Liver (tissue), 3 donors: ENCODE measurements at regions not wholly inside any gene's neighbourhood (a gene's known extent, or its start where the extent isn't known, plus 50 kb on each side); places are given as distances from the start of the nearest gene placed in this dataset.

Source experiments
- ATF3 ChIP-seq: IDR thresholded peaks from 2 replicates; pipeline ENCODE4 v1.6.1; 2016; ENCODE audit warnings: antibody characterized with exemption
- CTCF ChIP-seq: fragments of 150-350 bp; IDR thresholded peaks from 2 replicates; pipeline ENCODE4 v1.5.1; 2017; ENCODE audit warnings: improper control_type of control experiment, low read depth, low read length; ENCODE audit not compliant: missing input control
- EGR1 ChIP-seq, 2 donors: IDR thresholded peaks; 2 replicates each; pipeline ENCODE4 v1.6.1; 2016 to 2018; ENCODE audit warnings: antibody characterized with exemption in 2 of 2, low read depth in 2 of 2
- GABPA ChIP-seq, 2 donors: IDR thresholded peaks in 1 of 2; conservative IDR thresholded peaks in 1 of 2; 2 replicates each; pipeline ENCODE4 v1.6.1; 2016; ENCODE audit warnings: antibody characterized with exemption in 2 of 2, mild to moderate bottlenecking in 1 of 2, moderate library complexity in 1 of 2
- HNF4A ChIP-seq, 2 donors: conservative IDR thresholded peaks; 2 replicates each; pipeline ENCODE4 v1.6.1; 2016; ENCODE audit warnings: antibody characterized with exemption in 2 of 2, mild to moderate bottlenecking in 2 of 2
- HNF4G ChIP-seq: IDR thresholded peaks from 2 replicates; pipeline ENCODE4 v1.6.1; 2016; ENCODE audit warnings: antibody characterized with exemption
- JUND ChIP-seq, 2 donors: IDR thresholded peaks; 2 replicates each; pipeline ENCODE4 v1.6.1; 2016; ENCODE audit warnings: antibody characterized with exemption in 2 of 2
- RAD21 ChIP-seq, 2 donors: IDR thresholded peaks; 2 replicates each; pipeline ENCODE4 v1.6.1; 2016; ENCODE audit warnings: antibody characterized with exemption in 2 of 2, mild to moderate bottlenecking in 2 of 2
- RXRA ChIP-seq, 2 donors: IDR thresholded peaks; 2 replicates each; pipeline ENCODE4 v1.6.1; 2017 to 2018; ENCODE audit warnings: antibody characterized with exemption in 2 of 2, mild to moderate bottlenecking in 1 of 2
- TAF1 ChIP-seq: conservative IDR thresholded peaks from 2 replicates; pipeline ENCODE4 v1.6.1; 2016; ENCODE audit warnings: antibody characterized with exemption, mild to moderate bottlenecking
- TF ChIP-seq, protein P1 (sequence below): IDR thresholded peaks from 2 replicates; pipeline ENCODE4 v1.6.1; 2016; ENCODE audit warnings: antibody characterized with exemption, mild to moderate bottlenecking
- TF ChIP-seq, protein P2 (sequence below): IDR thresholded peaks from 2 replicates; pipeline ENCODE4 v1.6.1; 2016; ENCODE audit warnings: antibody characterized with exemption
- donor health status: healthy.
- donor health status: healthy.

DNA sequence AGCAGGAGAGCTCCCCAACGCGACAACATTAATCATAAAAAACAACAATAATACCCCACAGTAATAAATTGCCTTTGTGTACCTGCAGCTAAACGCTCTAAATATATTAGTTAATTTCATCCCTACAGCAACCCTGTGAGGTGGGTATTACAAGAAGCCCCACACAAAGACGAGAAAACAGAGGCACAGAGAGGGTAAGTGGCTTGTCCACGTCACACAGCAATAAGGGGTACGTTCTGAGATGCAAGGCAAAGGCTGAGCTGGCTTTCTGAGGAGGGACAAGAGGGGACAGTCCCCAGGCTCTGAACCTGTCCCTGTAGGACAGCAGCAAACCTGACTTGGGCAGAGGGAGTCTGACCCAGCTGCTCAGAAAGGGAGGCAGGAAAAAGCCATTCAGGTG lies 78.2 kb downstream of the NCOR2 start:
- no peak for TF ChIP-seq CTCF
- no peak for TF ChIP-seq RAD21 (IDR thresholded peaks at IDR 0.05)
- no peak for TF ChIP-seq TAF1
- TF ChIP-seq JUND (IDR thresholded peaks at IDR 0.05): no peak
- TF ChIP-seq ATF3: no peak
- TF ChIP-seq RXRA (IDR thresholded peaks at IDR 0.05): no peak
- TF ChIP-seq HNF4G: no peak
- TF ChIP-seq, protein P1, sequence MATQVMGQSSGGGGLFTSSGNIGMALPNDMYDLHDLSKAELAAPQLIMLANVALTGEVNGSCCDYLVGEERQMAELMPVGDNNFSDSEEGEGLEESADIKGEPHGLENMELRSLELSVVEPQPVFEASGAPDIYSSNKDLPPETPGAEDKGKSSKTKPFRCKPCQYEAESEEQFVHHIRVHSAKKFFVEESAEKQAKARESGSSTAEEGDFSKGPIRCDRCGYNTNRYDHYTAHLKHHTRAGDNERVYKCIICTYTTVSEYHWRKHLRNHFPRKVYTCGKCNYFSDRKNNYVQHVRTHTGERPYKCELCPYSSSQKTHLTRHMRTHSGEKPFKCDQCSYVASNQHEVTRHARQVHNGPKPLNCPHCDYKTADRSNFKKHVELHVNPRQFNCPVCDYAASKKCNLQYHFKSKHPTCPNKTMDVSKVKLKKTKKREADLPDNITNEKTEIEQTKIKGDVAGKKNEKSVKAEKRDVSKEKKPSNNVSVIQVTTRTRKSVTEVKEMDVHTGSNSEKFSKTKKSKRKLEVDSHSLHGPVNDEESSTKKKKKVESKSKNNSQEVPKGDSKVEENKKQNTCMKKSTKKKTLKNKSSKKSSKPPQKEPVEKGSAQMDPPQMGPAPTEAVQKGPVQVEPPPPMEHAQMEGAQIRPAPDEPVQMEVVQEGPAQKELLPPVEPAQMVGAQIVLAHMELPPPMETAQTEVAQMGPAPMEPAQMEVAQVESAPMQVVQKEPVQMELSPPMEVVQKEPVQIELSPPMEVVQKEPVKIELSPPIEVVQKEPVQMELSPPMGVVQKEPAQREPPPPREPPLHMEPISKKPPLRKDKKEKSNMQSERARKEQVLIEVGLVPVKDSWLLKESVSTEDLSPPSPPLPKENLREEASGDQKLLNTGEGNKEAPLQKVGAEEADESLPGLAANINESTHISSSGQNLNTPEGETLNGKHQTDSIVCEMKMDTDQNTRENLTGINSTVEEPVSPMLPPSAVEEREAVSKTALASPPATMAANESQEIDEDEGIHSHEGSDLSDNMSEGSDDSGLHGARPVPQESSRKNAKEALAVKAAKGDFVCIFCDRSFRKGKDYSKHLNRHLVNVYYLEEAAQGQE: no peak
- TF ChIP-seq GABPA (IDR thresholded peaks at IDR 0.05 in 1 of 2, conservative IDR thresholded peaks at IDR 0.05 in 1 of 2): no peak
- TF ChIP-seq, protein P2, sequence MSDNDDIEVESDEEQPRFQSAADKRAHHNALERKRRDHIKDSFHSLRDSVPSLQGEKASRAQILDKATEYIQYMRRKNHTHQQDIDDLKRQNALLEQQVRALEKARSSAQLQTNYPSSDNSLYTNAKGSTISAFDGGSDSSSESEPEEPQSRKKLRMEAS: no peak
- TF ChIP-seq EGR1 (IDR thresholded peaks at IDR 0.05; ENCODE audit: low read depth in 2 of 2): no peak
- no peak for TF ChIP-seq HNF4A (conservative IDR thresholded peaks at IDR 0.05)
